Activated T-cell treated with anti-CD3 and anti-CD28 coated beads for 4 hours (primary cell): ENCODE measurements at regions not wholly inside any gene's neighbourhood (a gene's known extent, or its start where the extent isn't known, plus 50 kb on each side); places are given as distances from the start of the nearest gene placed in this dataset.
"Not testable (repeated sequence)": the region's sequence is repeated elsewhere in the genome, so short reads cannot be mapped to it uniquely, and the experiment has no call there.

ENCODE experiments used
- DNase-seq: peaks from one replicate; pipeline ENCODE4 v3.0.0-alpha.2; 2020

DNA sequence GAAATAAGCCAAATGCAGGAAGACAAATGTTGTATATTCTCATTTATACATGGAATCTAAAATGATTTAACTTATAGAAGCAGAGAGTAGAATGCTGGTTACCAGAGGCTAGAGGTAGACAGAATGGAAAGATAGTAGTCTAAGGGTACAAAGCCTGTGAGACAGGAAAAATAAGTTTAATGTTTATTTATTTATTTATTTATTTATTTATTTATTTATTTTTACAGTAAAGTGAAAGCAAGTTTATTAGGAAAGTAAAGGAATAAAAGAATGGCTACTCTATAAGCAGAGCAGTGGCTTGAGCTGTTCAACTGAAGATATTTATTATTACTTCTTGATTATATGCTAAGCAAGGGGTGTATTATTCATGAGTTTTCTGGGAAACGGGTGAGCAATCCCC lies 203.2 kb downstream of the LAS1L start:
- DNase-seq, result no peak

DNA sequence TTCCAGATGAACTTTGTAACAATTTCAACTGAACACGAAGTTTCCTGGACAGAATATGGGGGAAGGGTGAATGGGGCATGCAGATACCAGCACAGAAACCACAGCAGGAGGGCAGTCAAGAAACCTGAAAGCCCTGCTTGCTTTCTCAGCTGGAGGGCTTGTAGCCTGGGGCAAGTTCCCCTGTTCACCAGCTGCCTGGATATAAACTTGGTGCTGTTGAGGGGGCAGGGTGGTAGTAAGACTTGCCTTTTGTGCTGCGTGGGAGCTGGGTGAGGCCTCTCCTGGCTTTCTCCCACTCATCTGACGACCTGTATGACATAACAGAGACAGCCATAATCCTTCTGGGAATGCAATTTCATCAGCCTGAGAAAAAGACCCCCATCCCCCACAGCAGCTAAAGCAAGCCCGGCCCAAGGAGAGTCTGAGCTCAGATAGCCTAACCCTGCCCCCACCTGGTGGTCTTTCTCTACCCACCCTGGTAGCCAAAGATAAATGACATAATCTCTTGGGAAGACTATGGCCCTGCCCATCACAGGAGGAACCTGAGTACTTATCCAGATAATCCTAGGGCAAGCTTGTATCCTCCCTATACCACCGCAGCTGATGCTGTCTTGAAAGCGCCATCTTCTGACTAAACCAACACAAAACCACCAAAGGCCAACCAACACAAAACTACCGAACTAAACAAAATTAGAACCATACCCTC lies 234.3 kb downstream of the LAS1L start:
- DNase-seq, result no peak

DNA sequence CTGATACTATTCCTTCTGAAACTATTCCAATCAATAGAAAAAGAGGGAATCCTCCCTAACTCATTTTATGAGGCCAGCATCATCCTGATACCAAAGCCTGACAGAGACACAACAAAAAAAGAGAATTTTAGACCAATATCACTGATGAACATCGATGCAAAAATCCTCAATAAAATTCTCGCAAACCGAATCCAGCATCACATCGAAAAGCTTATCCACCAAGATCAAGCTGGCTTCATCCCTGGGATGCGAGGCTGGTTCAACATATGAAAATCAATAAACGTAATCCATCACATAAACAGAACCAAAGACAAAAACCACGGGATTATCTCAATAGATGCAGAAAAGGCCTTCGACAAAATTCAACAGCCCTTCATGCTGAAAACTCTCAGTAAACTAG lies 251.7 kb downstream of the LAS1L start:
- not testable (repeated sequence) for DNase-seq

DNA sequence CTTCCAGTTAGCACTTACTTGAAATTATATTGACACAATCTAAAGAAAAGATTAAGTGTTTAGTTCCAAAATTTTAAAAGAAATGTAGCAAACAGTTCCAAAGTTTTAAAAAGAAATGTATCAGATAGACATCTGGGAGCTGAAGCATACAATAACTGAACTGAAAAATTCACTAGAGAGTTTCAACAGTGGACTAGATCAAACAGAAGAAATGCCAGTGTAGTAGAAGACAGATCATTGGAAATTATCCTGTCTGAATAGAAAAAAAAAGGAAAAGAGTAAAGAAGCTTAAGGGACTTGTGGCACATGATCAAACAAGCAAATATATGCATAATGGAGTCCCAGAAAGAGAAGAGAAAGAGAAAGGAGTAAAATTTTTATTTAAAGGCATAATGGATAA lies 261.4 kb downstream of the LAS1L start:
- no peak for DNase-seq

DNA sequence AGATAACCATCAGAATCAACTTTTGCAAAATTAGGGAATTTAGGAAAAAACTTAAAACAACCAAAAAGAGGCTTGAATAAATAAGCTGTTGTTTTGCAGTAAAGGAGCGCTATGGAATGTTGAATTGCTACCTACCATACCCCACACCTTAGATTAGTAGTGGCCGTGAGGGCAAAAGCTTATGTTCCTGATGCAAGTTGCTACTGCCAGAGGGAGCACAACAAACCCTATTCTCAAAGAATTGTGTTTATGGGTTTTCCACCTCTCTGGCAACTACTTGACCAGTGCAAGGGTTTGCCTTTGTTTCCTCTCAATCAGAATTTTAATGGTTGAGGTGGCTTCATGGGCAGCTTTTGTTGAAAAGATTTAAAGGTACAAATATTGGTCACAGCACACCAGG lies 268.1 kb downstream of the LAS1L start:
- no peak for DNase-seq

DNA sequence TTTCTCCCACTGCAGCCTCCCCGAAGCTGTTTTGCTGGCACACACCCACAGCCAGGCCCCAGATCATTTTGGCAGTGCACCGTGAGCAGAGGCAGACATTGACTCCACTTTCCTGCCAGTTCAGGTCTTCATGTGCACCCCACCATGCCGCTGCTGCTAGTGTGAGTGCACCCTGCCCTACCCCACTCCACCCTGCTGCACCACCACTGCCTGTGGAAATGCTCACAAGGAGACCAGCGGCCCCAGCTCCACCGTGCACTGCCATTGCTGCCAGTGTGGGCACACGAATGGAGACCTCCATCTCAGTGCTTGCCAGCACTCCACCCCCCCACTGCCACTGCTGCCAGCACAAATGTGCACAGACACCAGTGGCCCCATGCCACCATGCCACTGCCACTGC lies 277.6 kb upstream of the ZC4H2 start:
- DNase-seq, result no peak

DNA sequence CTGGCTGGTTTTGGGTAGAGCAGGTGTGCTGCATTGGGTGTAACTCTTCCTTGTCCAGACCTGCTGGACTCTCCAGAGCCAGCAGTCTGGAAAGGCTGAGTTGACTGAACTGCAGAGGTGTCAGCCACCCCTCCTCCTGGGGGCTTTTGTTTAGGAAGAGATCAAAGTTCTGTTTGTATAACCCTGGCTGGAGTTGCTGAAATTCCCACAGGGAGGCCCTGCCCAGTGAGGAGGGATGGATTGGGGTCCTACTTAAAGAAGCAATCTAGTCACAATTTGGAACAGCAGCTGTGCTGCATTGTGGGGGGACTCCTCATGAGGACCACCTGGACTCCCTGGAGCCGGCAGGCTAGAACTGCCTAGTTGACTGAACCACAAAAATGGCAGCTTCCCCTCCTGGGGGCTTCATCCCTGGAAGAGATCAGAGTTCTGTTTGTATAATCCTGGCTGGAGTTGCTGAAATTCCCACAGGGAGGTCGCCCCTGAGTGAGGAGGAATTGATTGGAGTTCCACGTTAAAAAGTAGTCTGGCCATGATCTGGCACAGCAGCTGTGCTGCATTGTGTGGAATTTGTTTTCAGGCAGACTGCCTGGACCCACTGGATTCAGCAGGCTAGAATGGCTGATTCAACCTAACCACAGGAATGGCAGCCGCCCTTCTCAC lies 264.9 kb upstream of the ZC4H2 start:
- DNase-seq, result no peak

DNA sequence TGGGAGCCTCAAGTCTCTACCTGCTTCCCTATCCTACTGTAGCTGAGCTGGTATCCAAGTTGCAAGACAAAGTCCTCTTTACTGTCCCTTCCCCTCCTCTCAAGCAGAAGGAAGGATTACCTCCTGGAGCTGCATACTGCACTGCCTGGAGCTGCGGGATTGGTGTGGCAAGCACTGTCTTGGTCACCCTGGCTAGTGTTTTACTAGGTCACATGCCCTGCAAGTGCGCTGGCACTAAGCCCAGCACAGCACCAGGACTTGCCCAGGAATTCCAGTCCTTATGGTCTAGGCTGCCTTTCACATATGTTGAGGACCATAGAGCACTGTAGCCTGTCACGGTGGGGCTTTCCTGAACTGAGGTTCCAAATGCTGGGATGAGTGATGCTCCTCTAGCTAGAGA lies 227.3 kb upstream of the ZC4H2 start:
- no peak for DNase-seq

DNA sequence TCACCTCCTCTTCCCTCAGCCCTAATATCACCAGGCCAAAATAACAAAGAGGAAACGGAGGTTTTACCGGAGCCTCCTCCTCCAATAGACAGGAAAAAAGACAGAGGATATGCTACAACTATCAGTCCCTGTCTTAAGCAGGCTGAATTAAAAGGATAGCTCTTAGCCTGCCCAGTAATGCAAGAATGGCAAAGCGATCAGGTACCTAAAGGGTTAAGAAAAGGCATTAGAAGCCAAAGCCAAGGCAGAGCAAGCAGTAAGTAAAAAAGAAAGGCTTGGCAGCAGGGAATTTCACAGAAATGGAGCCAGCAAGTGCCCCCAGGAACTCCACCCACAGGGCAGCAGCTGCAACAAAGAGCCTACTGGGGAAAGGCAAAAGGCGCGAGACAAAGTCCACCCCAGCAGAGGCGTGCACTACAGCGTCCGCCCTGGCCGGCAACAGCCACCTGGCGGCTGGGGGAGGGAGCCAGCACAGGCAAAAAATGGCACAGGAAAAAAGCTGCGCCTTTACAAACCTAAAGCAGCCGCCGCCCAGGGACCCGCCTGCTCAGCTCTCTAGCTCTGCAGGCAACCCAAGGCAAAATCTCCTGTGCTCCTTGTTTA lies 220.6 kb upstream of the ZC4H2 start:
- DNase-seq, result no peak

DNA sequence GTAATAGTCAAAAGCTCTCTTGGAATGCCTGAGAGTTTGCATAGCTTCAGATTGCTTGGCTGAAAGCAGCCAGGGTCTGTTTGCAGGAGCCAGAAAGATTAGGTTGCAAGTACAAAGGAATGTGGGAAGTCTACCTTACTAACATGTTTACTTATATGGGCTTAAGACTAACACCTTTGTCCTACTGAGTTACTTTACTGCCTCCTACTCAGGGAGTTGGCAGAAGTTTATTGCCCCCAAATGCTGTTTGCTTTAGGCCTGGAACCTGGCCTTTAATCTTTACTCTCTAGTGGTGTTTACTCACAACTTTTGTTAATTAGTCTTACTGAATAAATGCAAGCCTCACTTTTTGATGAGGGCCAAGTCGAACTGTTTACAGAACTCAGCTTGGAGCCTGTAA lies 219.4 kb upstream of the ZC4H2 start:
- DNase-seq, result no peak

DNA sequence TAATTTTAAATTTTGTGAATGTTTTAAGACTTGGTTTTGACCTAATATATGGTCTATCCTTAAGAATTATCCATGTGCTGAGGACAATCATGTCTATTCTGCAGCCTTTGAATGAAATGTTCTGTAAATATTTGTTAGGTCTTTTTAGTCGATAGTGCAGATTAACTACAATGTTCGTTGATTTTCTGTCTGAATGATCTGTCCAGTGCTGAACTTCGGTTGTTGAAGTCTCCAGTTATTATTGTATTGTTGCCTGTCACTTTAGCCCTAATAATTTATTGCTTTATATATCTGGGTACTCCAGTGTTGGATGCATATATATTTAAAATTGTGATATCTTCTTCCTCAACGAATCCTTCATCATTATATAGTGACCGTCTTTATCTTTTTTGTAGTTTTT lies 218.3 kb upstream of the ZC4H2 start:
- DNase-seq, result no peak

DNA sequence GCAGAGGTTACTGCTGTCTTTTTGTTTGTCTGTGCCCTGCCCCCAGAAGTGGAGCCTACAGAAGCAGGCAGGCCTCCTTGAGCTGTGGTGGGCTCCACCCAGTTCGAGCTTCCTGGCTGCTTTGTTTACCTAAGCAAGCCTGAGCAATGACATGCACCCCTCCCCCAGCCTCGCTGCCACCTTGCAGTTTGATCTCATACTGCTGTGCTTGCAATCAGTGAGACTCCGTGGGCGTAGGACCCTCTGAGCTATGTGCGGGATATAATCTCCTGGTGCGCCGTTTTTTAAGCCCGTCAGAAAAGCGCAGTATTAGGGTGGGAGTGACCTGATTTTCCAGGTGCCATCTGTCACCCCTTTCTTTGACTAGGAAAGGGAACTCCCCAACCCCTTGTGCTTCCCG lies 187.1 kb upstream of the ZC4H2 start:
- not testable (repeated sequence) for DNase-seq

DNA sequence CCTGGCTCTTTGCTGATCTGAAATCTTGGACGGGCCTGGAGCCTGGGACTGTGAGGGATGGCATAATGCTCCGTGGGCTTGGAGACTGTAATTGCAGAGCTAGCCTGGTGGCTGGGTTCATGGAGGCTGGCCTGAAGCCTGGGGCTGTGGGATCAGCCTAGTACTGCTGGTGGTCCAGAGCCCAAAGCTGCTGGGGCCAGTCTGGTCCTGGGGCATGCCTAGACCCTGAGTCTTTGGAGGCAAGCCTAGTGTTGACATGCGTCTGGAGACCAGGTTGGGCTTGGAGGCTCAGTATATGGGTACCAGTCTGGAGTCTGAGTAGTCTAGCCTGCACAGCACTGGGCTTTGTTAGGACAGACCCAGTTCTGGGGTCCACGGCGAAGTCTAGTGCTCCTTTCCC lies 172.0 kb upstream of the ZC4H2 start:
- DNase-seq, result no peak

DNA sequence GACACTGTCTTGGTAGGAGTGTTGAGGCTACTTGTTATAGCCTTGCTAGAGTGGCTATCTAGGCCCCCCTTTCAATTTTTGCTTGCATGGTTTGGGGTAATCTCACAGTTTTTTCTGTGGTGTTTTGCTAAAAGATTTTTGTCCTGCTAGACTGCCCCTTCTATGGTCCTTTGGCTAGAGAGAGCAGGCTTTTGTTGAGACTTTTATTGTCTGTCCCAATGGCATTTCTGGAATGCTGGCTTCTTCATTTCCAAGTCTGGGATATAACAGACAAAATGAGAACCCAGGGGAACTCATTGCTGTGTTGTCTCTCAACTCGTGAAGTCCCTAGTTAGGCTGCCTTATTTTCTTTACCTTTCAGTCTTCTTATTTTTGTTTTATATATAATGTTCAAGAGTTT lies 160.2 kb upstream of the ZC4H2 start:
- no peak for DNase-seq

DNA sequence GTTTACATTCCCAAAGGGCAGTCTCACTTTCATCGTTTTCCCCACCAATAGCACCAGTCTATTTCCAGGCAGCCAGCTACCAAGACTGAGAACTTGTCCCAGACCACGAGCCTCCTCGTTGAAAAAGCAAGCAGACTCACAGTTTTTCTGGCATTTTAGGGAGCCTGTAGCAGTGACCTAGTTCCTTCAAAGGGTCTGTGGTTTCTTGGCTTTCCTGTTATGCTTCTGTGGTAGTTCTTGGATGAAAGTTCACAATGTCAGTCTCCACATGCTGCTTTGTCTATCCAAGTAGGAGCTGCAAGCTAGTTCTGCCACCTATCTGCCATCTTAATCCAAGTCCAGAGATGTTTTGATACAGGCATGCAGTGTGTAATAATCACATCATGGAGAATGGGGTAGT lies 151.6 kb upstream of the ZC4H2 start:
- no peak for DNase-seq

DNA sequence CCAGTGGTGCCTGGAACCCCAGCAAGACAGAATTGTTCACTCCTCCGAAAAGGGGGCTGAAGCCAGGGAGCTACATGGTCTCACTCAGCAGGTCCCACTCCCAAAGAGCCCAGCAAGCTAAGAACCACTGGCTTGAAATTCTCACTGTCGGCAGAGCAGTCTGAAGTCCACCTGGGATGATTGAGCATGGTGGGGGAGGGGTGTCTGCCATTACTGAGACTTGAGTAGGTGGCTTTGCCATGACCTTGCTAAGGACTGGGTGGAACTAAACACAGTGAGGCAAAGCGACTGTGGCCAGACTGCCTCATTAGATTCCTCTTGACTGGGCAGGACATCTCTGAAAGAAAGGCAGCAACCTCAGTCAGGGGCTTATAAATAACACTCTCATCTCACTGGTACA lies 122.6 kb upstream of the ZC4H2 start:
- no peak for DNase-seq

DNA sequence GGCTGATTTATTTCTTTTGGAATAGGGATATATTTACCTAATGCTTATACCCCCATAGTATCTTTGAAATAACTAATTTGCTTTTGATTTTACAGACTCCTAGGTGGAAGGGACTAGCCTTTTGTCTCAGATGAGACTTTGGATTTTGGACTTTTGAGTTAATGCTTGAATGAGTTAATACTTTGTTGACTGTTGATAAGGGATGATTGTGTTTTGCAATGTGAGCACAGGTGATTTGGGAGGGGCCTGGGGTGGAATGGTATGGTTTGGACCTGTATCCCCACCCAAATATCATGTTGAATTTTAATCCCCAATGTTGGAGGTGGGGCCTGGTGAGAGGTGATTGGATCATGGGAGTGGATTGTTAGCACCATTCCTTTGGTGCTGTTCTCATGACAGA lies 117.4 kb upstream of the ZC4H2 start:
- DNase-seq, result no peak

DNA sequence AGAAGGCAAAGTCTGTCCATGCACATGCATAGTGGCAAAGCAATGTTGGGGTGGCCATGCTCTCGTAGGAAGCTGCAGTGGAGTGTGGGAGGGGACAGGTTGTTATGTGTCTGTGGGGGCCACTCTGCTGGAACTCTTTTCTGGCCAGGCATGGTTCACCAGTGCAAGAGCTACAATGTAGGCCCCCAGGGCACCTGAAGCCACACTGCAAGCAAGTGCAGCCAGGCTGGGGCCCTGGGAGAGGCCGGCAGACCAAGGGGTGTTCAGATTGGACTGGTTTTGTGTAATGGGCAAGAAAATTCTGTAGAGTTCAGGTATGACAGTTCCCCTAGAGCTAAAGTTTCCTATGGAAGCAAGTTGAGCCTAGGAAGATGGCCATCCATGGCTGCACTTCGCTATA lies 97.0 kb upstream of the ZC4H2 start:
- no peak for DNase-seq

DNA sequence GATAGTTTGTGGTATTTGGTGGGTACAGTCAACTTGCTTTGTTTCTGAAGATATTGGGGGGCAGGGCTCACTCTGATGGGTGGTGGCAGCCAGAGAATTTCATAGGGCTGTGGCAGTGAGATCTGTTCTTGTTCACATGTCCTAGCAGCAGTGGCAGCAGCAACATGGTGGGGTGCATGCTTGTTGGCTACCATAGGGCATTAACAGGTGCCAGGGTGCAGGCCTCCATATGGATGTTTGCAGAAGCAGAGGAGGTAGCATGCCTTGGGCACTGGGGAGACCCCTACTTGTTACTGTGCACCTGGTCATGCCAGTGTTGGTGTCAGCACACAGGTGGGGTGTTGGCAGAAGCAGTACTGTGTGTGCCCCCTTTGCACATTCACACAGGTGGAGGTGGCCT lies 96.3 kb upstream of the ZC4H2 start:
- no peak for DNase-seq

DNA sequence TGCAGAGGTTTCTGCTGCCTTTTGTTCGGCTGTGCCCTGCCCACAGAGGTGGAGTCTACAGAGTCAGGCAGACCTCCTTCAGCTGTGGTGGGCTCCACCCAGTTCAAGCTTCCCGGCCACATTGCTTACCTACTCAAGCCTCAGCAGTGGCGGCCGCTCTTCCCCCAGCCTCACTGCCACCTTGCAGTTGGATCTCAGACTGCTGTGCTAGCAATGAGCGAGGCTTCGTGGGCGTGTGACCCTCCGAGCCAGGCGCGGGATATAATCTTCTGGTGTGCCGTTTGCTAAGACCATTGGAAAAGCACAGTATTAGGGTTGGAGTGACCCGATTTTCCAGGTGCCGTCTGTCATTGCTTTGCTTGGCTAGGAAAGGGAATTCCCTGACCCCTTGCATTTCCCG lies 82.4 kb upstream of the ZC4H2 start:
- DNase-seq, result not testable (repeated sequence)

DNA sequence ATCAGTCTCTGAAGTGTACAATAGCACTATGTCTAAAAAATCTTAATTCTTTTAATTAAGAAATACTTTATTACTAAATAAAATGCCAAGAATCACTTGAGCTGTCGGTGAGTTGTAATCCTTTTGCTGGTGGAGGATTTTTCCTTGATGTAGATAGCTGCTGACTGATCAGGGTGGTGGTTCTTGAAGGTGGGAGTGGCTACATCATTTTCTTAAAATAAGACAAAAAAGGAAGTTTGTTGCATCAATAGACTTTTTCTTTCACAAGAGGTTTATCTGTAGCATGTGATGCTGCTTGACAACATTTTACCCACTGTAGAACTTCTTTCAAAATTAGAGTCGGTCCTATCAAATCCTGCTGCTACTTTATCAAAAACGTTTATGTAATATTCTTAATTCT lies 68.8 kb upstream of the ZC4H2 start:
- DNase-seq, result no peak

DNA sequence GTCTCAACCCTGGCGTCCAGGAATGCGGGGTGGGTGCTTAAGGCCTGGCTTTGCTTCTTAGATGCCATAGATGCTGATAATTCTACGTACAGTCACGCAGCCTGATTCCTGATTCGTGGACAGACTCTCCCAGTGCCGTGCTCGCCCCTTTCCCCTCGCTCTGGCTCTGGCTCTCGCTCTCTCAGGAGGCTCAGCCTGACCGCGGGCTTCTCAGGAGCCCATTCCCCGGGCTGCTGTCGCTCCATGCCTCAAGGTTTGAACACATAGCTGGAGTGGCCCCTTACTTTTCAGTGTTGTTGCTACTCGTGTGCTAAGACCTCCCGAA lies 59.2 kb upstream of the ZC4H2 start:
- DNase-seq, result no peak

DNA sequence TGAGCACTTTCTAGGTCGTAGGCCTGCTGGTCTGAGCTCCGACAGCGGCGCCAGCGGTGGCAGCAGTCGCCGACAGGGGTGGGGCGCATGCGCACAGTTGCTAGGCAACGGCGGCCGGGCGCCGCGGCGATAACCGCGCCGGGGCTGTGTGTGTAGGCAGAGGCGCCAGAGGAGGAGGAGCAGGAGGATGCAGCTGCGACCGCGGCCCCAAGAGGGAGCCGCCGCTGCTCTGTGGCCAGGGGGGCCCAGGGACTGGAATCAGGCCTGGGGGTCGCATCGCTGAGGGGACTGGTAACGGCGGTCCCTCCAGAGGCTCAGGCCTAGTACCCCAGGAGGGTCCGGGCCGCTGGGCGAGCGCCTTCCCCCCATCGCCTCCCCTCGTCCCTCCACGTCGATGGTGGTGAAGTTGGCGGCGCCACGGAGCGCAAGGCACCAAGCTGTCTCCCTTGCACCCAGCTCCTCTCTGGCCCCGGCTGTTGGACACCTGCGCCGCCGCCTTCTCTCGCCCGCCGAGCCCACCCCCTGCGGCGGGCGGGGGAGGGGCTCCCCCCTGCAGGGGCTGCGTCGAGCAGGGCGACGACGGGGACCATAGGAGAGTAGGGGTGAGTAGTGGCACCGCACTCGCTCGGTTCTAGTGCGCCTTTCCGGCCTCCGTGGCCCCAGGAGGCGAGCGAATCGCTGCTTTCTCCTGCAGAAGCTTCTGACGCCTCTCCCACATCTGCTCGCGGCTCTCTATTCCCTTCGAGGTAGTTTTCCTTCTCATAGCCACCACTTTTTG lies 58.6 kb upstream of the ZC4H2 start, which contains the start of gene ZC3H12B:
Gene ZC3H12B (plus strand): TSS at position 159 of the 778 bp plus-strand sequence.
- DNase-seq, result peak; percentile 65

DNA sequence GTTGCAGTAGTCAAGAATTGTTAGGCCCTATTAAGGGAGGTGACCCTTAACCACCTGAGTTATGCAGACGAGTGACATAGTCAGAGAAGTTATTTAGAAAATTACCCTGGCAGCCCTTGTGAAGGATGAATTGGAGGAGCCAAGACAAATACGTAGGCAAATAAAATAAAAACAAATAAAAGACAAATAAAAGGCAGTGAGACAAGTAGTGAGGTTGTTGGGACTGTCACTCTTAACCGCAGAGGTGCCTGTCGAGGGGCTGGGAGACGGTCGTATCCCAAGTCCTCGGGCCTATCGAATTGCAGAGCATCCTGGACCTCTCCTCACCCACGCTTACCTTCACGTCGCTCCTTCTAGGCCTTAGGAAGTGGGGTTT lies 58.0 kb upstream of the ZC4H2 start:
- DNase-seq, result no peak
